ENCODE measurements at regions not wholly inside any gene's neighbourhood (a gene's known extent, or its start where the extent isn't known, plus 50 kb on each side); places are given as distances from the start of the nearest gene placed in this dataset.

GRCh38 chr7:85457911-85458310 lies 271.1 kb upstream of the SEMA3D start:
- H4K20me1 ChIP-seq (ENCODE audit: insufficient read depth): no peaks in the 10 kb centered on the region

GRCh38 chr7:85456254-85456653 lies 269.4 kb upstream of the SEMA3D start:
- no peak overlapping the region for H3K4me2 ChIP-seq
- H3K27me3 ChIP-seq (ENCODE audit: insufficient read depth, low read depth): no peaks in the 10 kb centered on the region
- H3K4me3 ChIP-seq (IDR thresholded peaks at IDR 0.05; ENCODE audit: insufficient read depth, low read depth, low read length): no peak overlapping the region
- no peaks in the 10 kb centered on the region for H4K20me1 ChIP-seq (ENCODE audit: insufficient read depth)
- TF ChIP-seq CTCF (conservative IDR thresholded peaks at IDR 0.05; ENCODE audit: low read depth, low read length): no peak
- H2AFZ ChIP-seq (ENCODE audit: low read depth): no peak overlapping the region
- no peaks in the 10 kb centered on the region for H3K79me2 ChIP-seq (ENCODE audit: insufficient read depth, low read depth)
- H3K9ac ChIP-seq: no peak overlapping the region
- H3K27ac ChIP-seq: no peak overlapping the region
- no peaks in the 10 kb centered on the region for H3K4me1 ChIP-seq (ENCODE audit: low read depth, poor library complexity, severe bottlenecking)
- no peaks in the 10 kb centered on the region for H3K36me3 ChIP-seq (ENCODE audit: insufficient read depth)

More at GRCh38 chr7:85457911-85458310, 271.1 kb upstream of the SEMA3D start:
- H3K79me2 ChIP-seq (ENCODE audit: insufficient read depth, low read depth): no peaks in the 10 kb centered on the region
- no peak overlapping the region for H3K27ac ChIP-seq
- H2AFZ ChIP-seq (ENCODE audit: low read depth): no peak overlapping the region
- no peak overlapping the region for H3K4me2 ChIP-seq
- TF ChIP-seq CTCF (conservative IDR thresholded peaks at IDR 0.05; ENCODE audit: low read depth, low read length): no peak
- no peak overlapping the region for H3K9ac ChIP-seq
- no peaks in the 10 kb centered on the region for H3K4me1 ChIP-seq (ENCODE audit: low read depth, poor library complexity, severe bottlenecking)
- no peaks in the 10 kb centered on the region for H3K27me3 ChIP-seq (ENCODE audit: insufficient read depth, low read depth)
- H3K4me3 ChIP-seq (IDR thresholded peaks at IDR 0.05; ENCODE audit: insufficient read depth, low read depth, low read length): no peak overlapping the region
- H3K36me3 ChIP-seq (ENCODE audit: insufficient read depth): no peaks in the 10 kb centered on the region

- no peak overlapping the region for H3K27ac ChIP-seq
- H3K4me1 ChIP-seq (ENCODE audit: low read depth, poor library complexity, severe bottlenecking): no peaks in the 10 kb centered on the region
- no peak overlapping the region for H3K4me3 ChIP-seq (IDR thresholded peaks at IDR 0.05; ENCODE audit: insufficient read depth, low read depth, low read length)
- no peak for TF ChIP-seq CTCF (conservative IDR thresholded peaks at IDR 0.05; ENCODE audit: low read depth, low read length)
- no peaks in the 10 kb centered on the region for H4K20me1 ChIP-seq (ENCODE audit: insufficient read depth)
- H3K9ac ChIP-seq: no peak overlapping the region
- no peak overlapping the region for H2AFZ ChIP-seq (ENCODE audit: low read depth)
- no peaks in the 10 kb centered on the region for H3K79me2 ChIP-seq (ENCODE audit: insufficient read depth, low read depth)
- no peak overlapping the region for H3K4me2 ChIP-seq
- no peaks in the 10 kb centered on the region for H3K27me3 ChIP-seq (ENCODE audit: insufficient read depth, low read depth)
- no peaks in the 10 kb centered on the region for H3K36me3 ChIP-seq (ENCODE audit: insufficient read depth)
Observed at GRCh38 chr7:85454904-85455303, 268.0 kb upstream of the SEMA3D start.

GRCh38 chr7:85452674-85453073 lies 265.8 kb upstream of the SEMA3D start:
- no peaks in the 10 kb centered on the region for H4K20me1 ChIP-seq (ENCODE audit: insufficient read depth)
- no peak overlapping the region for H3K27ac ChIP-seq
- H3K4me1 ChIP-seq (ENCODE audit: low read depth, poor library complexity, severe bottlenecking): no peaks in the 10 kb centered on the region
- no peaks in the 10 kb centered on the region for H3K27me3 ChIP-seq (ENCODE audit: insufficient read depth, low read depth)
- H2AFZ ChIP-seq (ENCODE audit: low read depth): no peak overlapping the region
- H3K36me3 ChIP-seq (ENCODE audit: insufficient read depth): no peaks in the 10 kb centered on the region
- no peak overlapping the region for H3K4me2 ChIP-seq
- TF ChIP-seq CTCF (conservative IDR thresholded peaks at IDR 0.05; ENCODE audit: low read depth, low read length): no peak
- H3K4me3 ChIP-seq (IDR thresholded peaks at IDR 0.05; ENCODE audit: insufficient read depth, low read depth, low read length): no peak overlapping the region
- no peak overlapping the region for H3K9ac ChIP-seq
- no peaks in the 10 kb centered on the region for H3K79me2 ChIP-seq (ENCODE audit: insufficient read depth, low read depth)
